Mucosa of gallbladder (tissue), 1 donor: ENCODE measurements at regions not wholly inside any gene's neighbourhood (a gene's known extent, or its start where the extent isn't known, plus 50 kb on each side); places are given as distances from the start of the nearest gene placed in this dataset.

Experiments
- DNase-seq: peaks from one replicate; pipeline ENCODE4 v3.0.0-alpha.2; 2020; ENCODE audit warnings: low spot score
- donor health status: DM: no; HTN: no; CAD: no.

GRCh38 chr5:29061381-29061780 is 2023.0 kb upstream of the CDH9 start:
- DNase-seq: no peak

GRCh38 chr5:29054694-29055093 is 2016.3 kb upstream of the CDH9 start:
- no peak for DNase-seq

GRCh38 chr5:29054282-29054681 is 2015.9 kb upstream of the CDH9 start:
- no peak for DNase-seq

GRCh38 chr5:29051509-29051908 is 2013.1 kb upstream of the CDH9 start:
- DNase-seq: no peak

- no peak for DNase-seq
Measured at GRCh38 chr5:29042152-29042551, 2003.8 kb upstream of the CDH9 start.

GRCh38 chr5:29040404-29040803 is 2002.0 kb upstream of the CDH9 start:
- DNase-seq: no peak

- no peak for DNase-seq
Measured at GRCh38 chr5:29039994-29040393, 2001.6 kb upstream of the CDH9 start.

GRCh38 chr5:29037716-29038115 is 1999.3 kb upstream of the CDH9 start:
- DNase-seq: no peak

- DNase-seq: no peak
Measured at GRCh38 chr5:29024052-29024451, 1985.7 kb upstream of the CDH9 start.

GRCh38 chr5:29023541-29023940 is 1985.2 kb upstream of the CDH9 start:
- DNase-seq: no peak

- no peak for DNase-seq
Measured at GRCh38 chr5:29017501-29017900, 1979.1 kb upstream of the CDH9 start.

- DNase-seq: no peak
Measured at GRCh38 chr5:29016067-29016466, 1977.7 kb upstream of the CDH9 start.

GRCh38 chr5:29015523-29015922 is 1977.1 kb upstream of the CDH9 start:
- DNase-seq: no peak

- DNase-seq: no peak
Measured at GRCh38 chr5:29005386-29005785, 1967.0 kb upstream of the CDH9 start.

GRCh38 chr5:29002481-29002880 is 1964.1 kb upstream of the CDH9 start:
- DNase-seq: no peak

- DNase-seq: no peak
Measured at GRCh38 chr5:29001666-29002065, 1963.3 kb upstream of the CDH9 start.

GRCh38 chr5:28984639-28985038 is 1946.3 kb upstream of the CDH9 start:
- no peak for DNase-seq

- no peak for DNase-seq
Measured at GRCh38 chr5:28975508-28975907, 1937.1 kb upstream of the CDH9 start.

- DNase-seq: no peak
Measured at GRCh38 chr5:28967848-28968247, 1929.5 kb upstream of the CDH9 start.

- DNase-seq: no peak
Measured at GRCh38 chr5:28961816-28962215, 1923.4 kb upstream of the CDH9 start.

GRCh38 chr5:28958581-28958980 is 1920.2 kb upstream of the CDH9 start:
- no peak for DNase-seq

- no peak for DNase-seq
Measured at GRCh38 chr5:28957450-28957849, 1919.1 kb upstream of the CDH9 start.

GRCh38 chr5:28954074-28954473 is 1915.7 kb upstream of the CDH9 start:
- DNase-seq: no peak

- no peak for DNase-seq
Measured at GRCh38 chr5:28947865-28948264, 1909.5 kb upstream of the CDH9 start.

- no peak for DNase-seq
Measured at GRCh38 chr5:28945859-28946258, 1907.5 kb upstream of the CDH9 start.
